ENCODE measurements at regions not wholly inside any gene's neighbourhood (a gene's known extent, or its start where the extent isn't known, plus 50 kb on each side); places are given as distances from the start of the nearest gene placed in this dataset.
"Not testable (repeated sequence)": the region's sequence is repeated elsewhere in the genome, so short reads cannot be mapped to it uniquely, and the experiment has no call there.

- H3K27ac ChIP-seq: no peak overlapping the region
- no peak for DNase-seq (ENCODE audit: low read depth, low spot score)
These were observed 69.6 kb upstream of the SFSWAP start for GRCh38 chr12:131641315-131641714.

DNA sequence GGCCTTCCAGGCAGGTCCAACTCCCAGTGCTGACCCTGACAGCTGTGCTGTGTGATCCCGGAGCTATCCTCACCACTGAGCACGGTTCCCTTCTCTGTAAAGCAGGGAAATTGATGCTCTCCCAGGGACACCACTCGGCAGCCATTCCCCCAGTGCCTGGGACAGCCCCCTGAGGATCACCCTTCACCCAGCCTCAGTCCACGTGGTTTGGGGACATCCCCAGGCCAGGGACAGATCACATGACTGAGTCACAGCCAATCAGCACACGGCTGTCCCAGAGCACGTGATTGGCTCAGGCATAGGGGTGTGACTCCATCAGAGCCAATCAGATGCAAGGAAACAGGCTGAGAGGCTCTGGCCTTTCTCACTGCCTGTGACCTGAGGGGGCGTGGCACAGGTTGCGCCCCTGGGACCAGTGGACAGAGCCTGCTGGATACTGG, 68.8 kb upstream of the SFSWAP start:
- no peak for DNase-seq (ENCODE audit: low read depth, low spot score)
- H3K27ac ChIP-seq: no peak overlapping the region

DNA sequence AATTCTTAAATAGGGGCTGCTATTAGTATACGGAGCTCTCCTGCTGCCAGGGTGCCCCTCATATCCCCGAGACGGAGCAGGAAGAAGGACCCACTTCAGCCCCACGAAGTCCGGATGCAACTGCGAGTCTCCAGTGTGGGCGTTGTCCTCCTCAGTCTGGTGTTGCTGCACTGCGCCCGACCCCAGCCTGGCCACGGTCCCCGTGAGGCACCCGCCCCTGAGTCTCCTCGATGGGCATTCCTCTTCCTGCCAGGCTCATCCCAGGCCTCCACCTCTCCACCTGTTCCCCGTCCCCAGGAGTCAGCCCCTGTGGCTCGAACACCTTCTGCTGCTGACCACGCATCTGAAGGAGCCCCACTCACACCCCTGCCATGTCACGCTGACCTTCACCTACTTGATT, 68.1 kb upstream of the SFSWAP start:
- H3K27ac ChIP-seq: no peak overlapping the region
- no peak for DNase-seq (ENCODE audit: low read depth, low spot score)

- no peak for DNase-seq (ENCODE audit: low read depth, low spot score)
- H3K27ac ChIP-seq: no peak overlapping the region
These were observed 67.0 kb upstream of the SFSWAP start for GRCh38 chr12:131643631-131644452.

DNA sequence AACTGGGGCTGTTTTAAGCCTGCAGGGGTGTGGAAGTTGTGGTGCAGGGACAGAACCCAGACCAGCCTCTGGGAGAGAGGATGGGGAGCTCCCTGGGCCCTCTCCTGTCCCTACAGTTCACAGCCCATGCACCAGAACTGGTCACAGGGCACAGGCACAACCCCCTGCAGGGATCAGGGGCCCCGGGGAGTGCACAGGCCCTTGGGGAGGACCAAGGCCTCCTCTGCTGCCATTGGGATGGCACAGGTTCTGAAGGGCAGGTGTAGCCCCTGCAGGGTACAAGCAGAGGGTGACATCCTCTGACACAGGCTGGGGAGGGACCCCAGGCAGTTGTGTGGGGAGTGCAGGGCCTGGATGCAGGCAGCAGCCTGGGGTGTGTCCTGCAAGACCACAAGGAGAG, 66.4 kb upstream of the SFSWAP start:
- no peak for DNase-seq (ENCODE audit: low read depth, low spot score)
- H3K27ac ChIP-seq: no peak overlapping the region

DNA sequence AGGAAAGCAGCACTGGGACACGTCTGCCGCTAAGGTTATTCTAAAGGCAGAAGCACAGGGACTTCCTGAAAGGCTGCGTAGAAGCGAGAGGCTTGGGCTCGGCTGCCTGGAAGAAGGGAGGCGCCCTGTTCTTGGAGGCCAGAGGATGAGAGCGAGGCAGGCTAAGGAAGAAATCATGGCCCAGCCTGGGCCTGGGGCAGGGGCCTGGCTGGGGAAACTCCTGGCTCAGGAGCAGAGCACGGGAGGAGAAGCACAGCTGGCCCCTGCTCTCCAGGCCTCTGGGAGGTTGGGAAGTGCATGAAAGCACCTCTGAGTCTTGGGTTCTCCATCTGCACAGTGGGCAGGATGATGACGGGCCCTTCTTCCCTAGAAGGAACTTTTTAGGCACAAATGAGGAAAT, 66.0 kb upstream of the SFSWAP start:
- DNase-seq (ENCODE audit: low read depth, low spot score); H3K27ac ChIP-seq: not testable (repeated sequence)

- not testable (repeated sequence) for H3K27ac ChIP-seq; DNase-seq (ENCODE audit: low read depth, low spot score)
These were observed 65.3 kb upstream of the SFSWAP start for GRCh38 chr12:131645557-131645956.

- DNase-seq (ENCODE audit: low read depth, low spot score); H3K27ac ChIP-seq: not testable (repeated sequence)
These were observed 64.4 kb upstream of the SFSWAP start for GRCh38 chr12:131646444-131646843.

DNA sequence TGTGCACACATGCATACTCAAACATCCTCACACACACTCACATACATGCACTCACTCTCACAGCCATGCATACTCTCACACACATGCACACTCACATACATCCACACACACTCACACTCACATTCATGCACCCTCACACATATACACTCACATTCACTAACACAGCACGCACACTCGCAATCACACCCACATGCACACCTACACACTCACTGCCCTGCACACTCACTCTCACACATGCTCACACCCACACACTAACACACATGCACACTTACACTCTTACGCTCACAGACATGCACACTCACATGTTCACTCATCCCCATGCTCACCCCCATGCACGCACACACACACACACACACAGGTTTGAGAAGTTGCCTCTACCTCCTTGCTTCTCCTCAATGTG, 63.2 kb upstream of the SFSWAP start:
- H3K27ac ChIP-seq: no peak overlapping the region

DNA sequence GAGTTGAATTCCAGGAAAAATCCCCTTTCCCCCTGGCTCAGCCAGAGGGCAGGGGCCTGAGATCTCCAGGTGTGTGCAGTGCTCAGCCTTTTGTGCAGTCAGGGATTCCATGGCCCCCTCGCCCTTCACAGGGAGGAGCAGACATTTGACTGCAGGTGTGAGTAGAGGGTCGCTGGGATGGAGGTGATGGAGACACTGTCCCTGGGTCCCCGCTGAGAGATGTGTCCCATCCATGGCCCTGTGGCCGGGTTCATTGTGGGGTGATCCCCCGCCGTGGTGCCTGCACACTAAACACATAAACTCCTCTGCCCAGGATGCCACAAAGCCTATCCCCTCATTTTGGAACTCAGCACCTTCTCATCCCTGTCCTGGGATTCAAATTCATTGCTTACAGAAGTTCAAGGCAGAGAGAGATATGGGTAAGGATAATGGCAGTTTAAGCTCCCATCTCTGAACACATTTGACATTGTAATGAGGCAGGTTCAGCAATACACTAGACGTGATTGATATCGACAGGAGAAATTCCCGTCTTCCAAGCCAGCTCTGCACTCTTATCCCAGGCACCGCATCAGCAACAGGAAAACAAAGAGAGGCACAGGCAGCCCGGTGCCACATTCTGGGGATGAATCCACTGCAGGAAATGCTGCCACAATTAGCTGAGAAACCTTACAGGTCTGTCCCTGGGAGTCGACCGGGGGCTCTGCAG, 55.3 kb upstream of the SFSWAP start:
- H3K27ac ChIP-seq; DNase-seq (ENCODE audit: low read depth, low spot score): not testable (repeated sequence)

More for the DNA sequence above, 63.2 kb upstream of the SFSWAP start:
- DNase-seq (ENCODE audit: low read depth, low spot score): no peak

- DNase-seq (ENCODE audit: low read depth, low spot score); H3K27ac ChIP-seq: not testable (repeated sequence)
These were observed 54.1 kb upstream of the SFSWAP start for GRCh38 chr12:131656796-131657195.

GRCh38 chr12:131658605-131659004, 52.3 kb upstream of the SFSWAP start:
- DNase-seq (ENCODE audit: low read depth, low spot score); H3K27ac ChIP-seq: not testable (repeated sequence)

GRCh38 chr12:131659484-131659883, 51.4 kb upstream of the SFSWAP start:
- H3K27ac ChIP-seq; DNase-seq (ENCODE audit: low read depth, low spot score): not testable (repeated sequence)

DNA sequence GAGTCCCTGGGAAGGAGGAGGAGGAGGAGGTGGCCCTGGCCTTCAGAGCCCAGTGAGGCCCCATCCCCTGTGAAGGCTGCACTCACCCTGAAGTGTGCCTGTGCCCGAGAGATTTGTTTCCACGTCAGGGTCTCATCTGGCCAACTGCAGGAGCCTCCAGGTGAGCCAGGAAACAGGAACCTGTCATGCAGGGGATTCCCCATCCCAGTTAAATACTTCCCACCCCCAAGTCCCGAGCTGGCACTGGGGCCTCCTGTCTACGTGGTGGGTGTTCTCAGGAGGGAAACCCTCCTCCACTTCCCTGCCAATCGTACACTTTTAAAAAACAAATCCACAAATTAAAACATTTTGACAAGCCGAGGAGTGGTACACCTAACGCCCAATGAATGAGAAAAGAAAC, 50.9 kb upstream of the SFSWAP start:
- not testable (repeated sequence) for DNase-seq (ENCODE audit: low read depth, low spot score); H3K27ac ChIP-seq

GRCh38 chr12:131660401-131660800, 50.5 kb upstream of the SFSWAP start:
- DNase-seq (ENCODE audit: low read depth, low spot score): not testable (repeated sequence)

More at GRCh38 chr12:131660401-131660800, 50.5 kb upstream of the SFSWAP start:
- not testable (repeated sequence) for H3K27ac ChIP-seq

Measured in epithelial cell of prostate (primary cell).